OCI-LY3 (cell line): ENCODE measurements at regions not wholly inside any gene's neighbourhood (a gene's known extent, or its start where the extent isn't known, plus 50 kb on each side); places are given as distances from the start of the nearest gene placed in this dataset.

ENCODE experiments used
- H2AFZ ChIP-seq: fragments of 200-600, 300-600 bp; shearing (Covaris generic); 2 replicates; pipeline ENCODE4 v1.6.0; 2014; ENCODE audit warnings: antibody characterized with exemption, low read depth, low read length
- H3K27ac ChIP-seq: fragments of 200-600, 300-600 bp; sonication (generic); 2 replicates; pipeline ENCODE4 v1.5.1; 2014; ENCODE audit warnings: mild to moderate bottlenecking, low read length, moderate library complexity, mixed read lengths
- H3K27me3 ChIP-seq: fragments of 200-600, 300-600 bp; sonication (generic); 2 replicates; pipeline ENCODE4 v1.6.1; 2014; ENCODE audit warnings: low read depth, low read length, mixed read lengths
- H3K36me3 ChIP-seq: fragments of 200-600, 300-600 bp; sonication (generic); replicated peaks from 2 replicates; pipeline ENCODE3; 2014; ENCODE audit warnings: low read depth, low read length, mixed read lengths
- H3K4me1 ChIP-seq: fragments of 300-600, 200-600 bp; sonication (generic); 2 replicates; pipeline ENCODE4 v1.6.1; 2014; ENCODE audit warnings: low read length, mixed read lengths
- H3K4me2 ChIP-seq: fragments of 200-600, 300-600 bp; sonication (generic); 2 replicates; pipeline ENCODE4 v1.6.1; 2014; ENCODE audit warnings: low read length, mixed read lengths
- H3K4me3 ChIP-seq: fragments of 300-600, 200-600 bp; sonication (generic); 2 replicates; pipeline ENCODE4 v1.5.1; 2014; ENCODE audit warnings: antibody characterized with exemption, mild to moderate bottlenecking, low read length, moderate library complexity
- H3K79me2 ChIP-seq: fragments of 300-600, 200-600 bp; shearing (Covaris generic); 2 replicates; pipeline ENCODE4 v1.6.1; 2014; ENCODE audit warnings: mild to moderate bottlenecking, low read length, mixed read lengths
- H3K9ac ChIP-seq: fragments of 300-600, 200-600 bp; shearing (Covaris generic); 2 replicates; pipeline ENCODE4 v1.6.0; 2014; ENCODE audit warnings: mild to moderate bottlenecking, low read length, moderate library complexity
- H3K9me3 ChIP-seq: fragments of 200-600, 300-600 bp; shearing (Covaris generic); 2 replicates; pipeline ENCODE4 v1.6.1; 2014; ENCODE audit warnings: low read length, mixed read lengths; ENCODE audit not compliant: insufficient read depth
- H4K20me1 ChIP-seq: fragments of 200-600, 300-600 bp; sonication (generic); 2 replicates; pipeline ENCODE4 v1.6.1; 2016; ENCODE audit warnings: low read length, mixed read lengths; ENCODE audit not compliant: insufficient read depth
- EZH2phosphoT487 ChIP-seq: fragments of 200-600 bp; shearing (Covaris generic); IDR thresholded peaks from 2 replicates; pipeline ENCODE4 v1.6.1; 2018; ENCODE audit warnings: antibody characterized with exemption, mixed run types, low read depth
- TF ChIP-seq, protein P1 (sequence below): fragments of 200-600, 300-600 bp; sonication (generic); IDR thresholded peaks from 2 replicates; pipeline ENCODE4 v1.5.1; 2014; ENCODE audit warnings: antibody characterized with exemption, low read length, low read depth

DNA sequence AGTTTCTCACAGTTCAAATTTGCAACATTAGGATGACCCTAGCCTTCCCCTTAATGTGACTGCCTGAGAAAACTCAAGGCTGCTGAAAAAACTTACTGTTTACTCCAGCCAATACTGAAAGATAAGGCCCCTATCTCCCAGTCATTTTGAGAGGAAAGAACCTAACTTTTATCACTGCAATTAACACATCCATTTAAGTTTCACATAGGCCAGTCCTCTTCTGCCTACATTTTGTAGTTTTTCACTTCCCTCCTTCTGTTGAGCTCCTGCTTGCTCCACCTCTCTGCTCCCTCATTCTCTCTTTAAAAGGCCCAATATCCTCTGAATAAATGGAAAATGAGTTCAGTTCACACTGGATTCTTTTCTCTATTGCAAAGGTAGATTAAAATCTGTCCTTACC, 1996.2 kb upstream of the FLRT2 start:
- Histone ChIP-seq H3K9me3 (no peaks in the 10 kb centered on the region), H4K20me1 (no peaks in the 10 kb centered on the region), H2AFZ (no peak overlapping the region), H3K4me2 (no peak overlapping the region), H3K27ac (no peak overlapping the region), H3K27me3 (no peaks in the 10 kb centered on the region), H3K36me3 (no peaks in the 10 kb centered on the region), H3K4me3 (no peak overlapping the region), H3K79me2 (no peaks in the 10 kb centered on the region), H3K4me1 (peaks cover 7% of the 10 kb centered on the region), H3K9ac (no peak overlapping the region)
- TF ChIP-seq EZH2phosphoT487 = no peak
- TF ChIP-seq, protein P1, sequence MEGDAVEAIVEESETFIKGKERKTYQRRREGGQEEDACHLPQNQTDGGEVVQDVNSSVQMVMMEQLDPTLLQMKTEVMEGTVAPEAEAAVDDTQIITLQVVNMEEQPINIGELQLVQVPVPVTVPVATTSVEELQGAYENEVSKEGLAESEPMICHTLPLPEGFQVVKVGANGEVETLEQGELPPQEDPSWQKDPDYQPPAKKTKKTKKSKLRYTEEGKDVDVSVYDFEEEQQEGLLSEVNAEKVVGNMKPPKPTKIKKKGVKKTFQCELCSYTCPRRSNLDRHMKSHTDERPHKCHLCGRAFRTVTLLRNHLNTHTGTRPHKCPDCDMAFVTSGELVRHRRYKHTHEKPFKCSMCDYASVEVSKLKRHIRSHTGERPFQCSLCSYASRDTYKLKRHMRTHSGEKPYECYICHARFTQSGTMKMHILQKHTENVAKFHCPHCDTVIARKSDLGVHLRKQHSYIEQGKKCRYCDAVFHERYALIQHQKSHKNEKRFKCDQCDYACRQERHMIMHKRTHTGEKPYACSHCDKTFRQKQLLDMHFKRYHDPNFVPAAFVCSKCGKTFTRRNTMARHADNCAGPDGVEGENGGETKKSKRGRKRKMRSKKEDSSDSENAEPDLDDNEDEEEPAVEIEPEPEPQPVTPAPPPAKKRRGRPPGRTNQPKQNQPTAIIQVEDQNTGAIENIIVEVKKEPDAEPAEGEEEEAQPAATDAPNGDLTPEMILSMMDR = no peak

DNA sequence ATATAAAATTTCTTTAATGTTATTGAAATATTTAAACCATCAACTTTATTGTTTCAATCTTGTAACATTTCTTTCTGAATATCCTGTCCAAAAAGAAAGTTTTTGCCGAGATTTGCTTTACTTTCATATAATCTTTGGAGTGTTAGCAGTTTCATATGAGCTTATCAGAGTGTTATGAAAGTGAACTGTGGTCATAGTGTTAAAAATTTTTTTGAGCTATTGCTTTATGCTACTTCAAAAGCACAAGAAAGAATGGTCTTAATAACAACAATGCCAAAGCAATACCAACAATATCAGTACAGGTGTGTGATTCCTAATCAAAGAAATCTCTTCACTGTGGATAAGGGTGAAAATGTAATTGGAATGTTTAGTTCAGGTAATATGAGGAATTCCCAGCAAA, 1994.9 kb upstream of the FLRT2 start:
- H4K20me1 ChIP-seq = no peaks in the 10 kb centered on the region
- H3K36me3 ChIP-seq = no peaks in the 10 kb centered on the region

DNA sequence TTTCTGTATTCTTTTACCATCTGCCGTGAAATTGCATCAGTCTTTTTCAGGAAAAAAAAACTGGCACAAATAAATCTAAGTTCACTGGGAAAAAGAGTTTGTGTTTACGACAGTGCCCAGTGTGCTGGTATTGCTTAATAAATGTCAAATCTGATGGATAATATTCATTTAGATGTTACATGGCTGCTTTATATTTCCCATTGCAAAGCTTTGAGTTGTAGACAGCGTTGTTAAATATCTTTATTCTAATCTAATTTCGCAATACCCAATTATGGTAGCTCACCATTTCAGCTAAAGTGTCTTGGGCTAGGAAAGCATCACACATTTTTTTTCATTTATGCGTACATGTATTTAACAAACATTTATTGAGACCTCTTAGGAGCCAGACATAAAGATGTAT, 1994.5 kb upstream of the FLRT2 start:
- H3K27me3 ChIP-seq = no peaks in the 10 kb centered on the region
- no peaks in the 10 kb centered on the region for H3K36me3 ChIP-seq
- no peak overlapping the region for H3K27ac ChIP-seq
- no peak overlapping the region for H2AFZ ChIP-seq
- H4K20me1 ChIP-seq = no peaks in the 10 kb centered on the region
- no peaks in the 10 kb centered on the region for H3K79me2 ChIP-seq
- no peak overlapping the region for H3K4me2 ChIP-seq
- H3K9ac ChIP-seq = no peak overlapping the region
- H3K4me3 ChIP-seq = no peak overlapping the region
- no peak for TF ChIP-seq EZH2phosphoT487
- TF ChIP-seq, protein P1 = no peak
- H3K4me1 ChIP-seq = peaks cover 7% of the 10 kb centered on the region
- no peaks in the 10 kb centered on the region for H3K9me3 ChIP-seq

More for the DNA sequence above, 1994.9 kb upstream of the FLRT2 start:
- no peak overlapping the region for H3K27ac ChIP-seq
- H2AFZ ChIP-seq = no peak overlapping the region
- H3K4me3 ChIP-seq = no peak overlapping the region
- H3K79me2 ChIP-seq = no peaks in the 10 kb centered on the region
- H3K9me3 ChIP-seq = no peaks in the 10 kb centered on the region
- TF ChIP-seq, protein P1 = no peak
- TF ChIP-seq EZH2phosphoT487 = no peak
- H3K27me3 ChIP-seq = no peaks in the 10 kb centered on the region
- H3K4me2 ChIP-seq = no peak overlapping the region
- peaks cover 7% of the 10 kb centered on the region for H3K4me1 ChIP-seq
- H3K9ac ChIP-seq = no peak overlapping the region

DNA sequence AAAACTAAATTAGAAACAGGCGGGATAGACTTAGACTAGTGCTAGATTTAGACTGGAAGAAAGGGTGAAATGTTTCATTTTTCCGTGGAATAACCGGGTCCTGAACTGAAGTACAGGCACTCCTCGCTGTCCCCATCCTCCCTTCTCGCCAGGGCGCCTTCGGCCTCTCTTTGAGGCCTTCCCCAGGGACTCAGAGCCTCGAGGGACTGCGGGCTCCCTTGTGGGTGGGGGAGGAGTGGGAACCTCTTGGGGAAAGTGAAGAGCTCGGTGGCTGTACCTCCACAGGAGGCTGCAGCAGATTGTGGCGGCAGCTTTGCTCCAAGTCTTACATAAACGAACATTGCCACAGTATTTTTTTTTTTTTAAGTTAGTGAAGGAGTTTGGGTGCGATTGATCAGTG, 1988.8 kb upstream of the FLRT2 start:
- H4K20me1 ChIP-seq = no peaks in the 10 kb centered on the region
- TF ChIP-seq, protein P1 = no peak
- no peak for TF ChIP-seq EZH2phosphoT487

More for the DNA sequence above, 1988.8 kb upstream of the FLRT2 start:
- Histone ChIP-seq H3K4me2 (no peak overlapping the region), H2AFZ (no peak overlapping the region), H3K9ac (no peak overlapping the region), H3K4me1 (no peaks in the 10 kb centered on the region), H3K27ac (no peak overlapping the region), H3K4me3 (no peak overlapping the region), H3K27me3 (no peaks in the 10 kb centered on the region), H3K9me3 (no peaks in the 10 kb centered on the region), H3K36me3 (no peaks in the 10 kb centered on the region), H3K79me2 (no peaks in the 10 kb centered on the region)
